ENCODE measurements at regions not wholly inside any gene's neighbourhood (a gene's known extent, or its start where the extent isn't known, plus 50 kb on each side); places are given as distances from the start of the nearest gene placed in this dataset.
"Not testable (repeated sequence)": the region's sequence is repeated elsewhere in the genome, so short reads cannot be mapped to it uniquely, and the experiment has no call there.

DNA sequence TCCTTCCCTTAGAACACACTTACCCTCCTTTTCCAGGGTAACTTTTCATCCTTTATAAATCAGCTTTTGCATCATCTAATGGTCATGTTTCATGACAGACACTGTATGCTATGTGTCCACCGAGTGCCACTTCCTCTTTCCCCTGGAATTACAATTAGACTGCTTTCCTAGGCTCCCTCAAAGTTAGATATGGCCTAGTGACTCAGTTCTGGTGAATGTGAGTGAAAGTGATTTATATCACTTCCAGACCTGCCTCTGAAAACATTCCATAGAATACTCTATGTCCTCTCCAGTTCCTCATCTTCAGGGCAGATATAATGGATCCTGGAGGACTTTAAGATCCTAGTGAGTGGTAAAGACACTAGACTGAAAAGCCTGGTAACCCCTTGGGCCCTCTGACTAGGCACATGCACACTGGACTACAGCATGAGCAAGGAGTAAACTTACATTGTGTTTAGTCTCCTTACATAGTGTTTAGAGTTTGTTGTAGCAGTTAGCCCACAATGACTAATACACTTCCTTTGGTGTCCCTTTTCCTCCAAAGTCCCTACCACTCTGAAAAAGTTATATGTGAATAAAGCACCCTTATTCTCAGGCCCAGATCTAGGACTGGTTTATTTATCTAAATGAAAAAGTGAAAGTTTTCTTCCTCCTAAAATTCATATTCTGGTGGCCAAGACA lies 59.3 kb downstream of the GPR88 start:
- DNase-seq, result no peak

DNA sequence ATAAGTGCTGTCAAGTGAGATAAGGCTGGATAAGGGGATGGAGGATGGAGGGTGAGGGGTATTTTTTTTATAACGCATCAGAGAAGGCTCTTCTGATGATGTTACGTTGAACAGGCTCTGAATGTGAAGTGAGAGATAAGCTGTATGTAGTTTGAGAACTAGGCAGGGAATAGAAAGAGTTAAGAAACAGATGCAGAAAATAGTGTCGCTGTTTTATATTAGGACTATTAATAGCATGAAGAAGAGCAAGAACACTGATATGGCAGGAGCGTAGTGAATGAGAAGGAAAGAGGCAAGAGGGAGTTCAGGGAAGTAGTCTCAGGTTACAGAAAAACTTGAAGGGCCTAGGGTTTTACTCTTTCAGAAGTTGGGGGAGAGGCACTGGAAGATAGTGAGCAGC lies 59.8 kb downstream of the GPR88 start:
- no peak for DNase-seq

DNA sequence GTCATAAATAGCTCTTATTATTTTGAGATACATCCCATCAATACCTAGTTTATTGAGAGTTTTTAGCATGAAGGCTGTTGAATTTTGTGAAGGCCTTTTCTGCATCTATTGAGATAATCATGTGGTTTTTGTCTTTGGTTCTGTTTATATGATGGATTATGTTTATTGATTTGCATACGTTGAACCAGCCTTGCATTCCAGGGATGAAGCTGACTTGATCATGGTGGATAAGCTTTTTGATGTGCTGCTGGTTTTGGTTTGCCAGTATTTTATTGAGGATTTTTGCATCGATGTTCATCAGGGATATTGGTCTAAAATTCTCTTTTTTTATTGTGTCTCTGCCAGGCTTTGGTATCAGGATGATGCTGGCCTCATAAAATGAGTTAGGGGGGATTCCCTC lies 62.4 kb downstream of the GPR88 start:
- not testable (repeated sequence) for DNase-seq

DNA sequence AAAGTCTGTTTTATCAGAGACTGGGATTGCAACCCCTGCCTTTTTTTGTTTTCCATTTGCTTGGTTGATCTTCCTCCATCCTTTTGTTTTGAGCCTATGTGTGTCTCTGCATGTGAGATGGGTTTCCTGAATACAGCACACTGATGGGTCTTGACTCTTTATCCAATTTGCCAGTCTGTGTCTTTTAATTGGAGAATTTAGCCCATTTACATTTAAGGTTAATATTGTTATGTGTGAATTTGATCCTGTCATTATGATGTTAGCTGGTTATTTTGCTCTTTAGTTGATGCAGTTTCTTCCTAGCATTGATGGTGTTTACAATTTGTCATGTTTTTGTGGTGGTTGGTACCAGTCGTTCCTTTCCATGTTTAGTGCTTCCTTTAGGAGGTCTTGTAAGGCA lies 64.1 kb downstream of the GPR88 start:
- DNase-seq, result not testable (repeated sequence)

DNA sequence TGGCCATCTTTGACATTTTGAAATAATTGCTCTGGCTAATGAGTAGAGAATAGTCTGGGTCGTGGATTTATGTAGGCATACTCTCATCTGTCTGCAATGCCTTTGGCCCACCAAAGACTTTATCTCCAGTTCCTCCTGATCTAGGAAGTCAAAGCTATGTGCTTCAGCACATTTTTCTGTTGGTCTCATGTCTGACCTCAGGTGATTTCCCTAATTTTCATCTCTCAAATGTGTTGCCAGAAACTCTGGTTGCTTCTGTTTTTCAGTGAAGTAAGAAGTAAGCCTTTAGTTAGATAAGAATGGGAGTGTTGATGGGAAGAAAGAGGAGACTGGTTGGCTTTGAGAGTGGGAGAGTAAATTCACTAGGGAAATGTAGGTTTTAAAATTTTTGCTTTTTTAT lies 66.4 kb downstream of the GPR88 start:
- DNase-seq, result no peak

DNA sequence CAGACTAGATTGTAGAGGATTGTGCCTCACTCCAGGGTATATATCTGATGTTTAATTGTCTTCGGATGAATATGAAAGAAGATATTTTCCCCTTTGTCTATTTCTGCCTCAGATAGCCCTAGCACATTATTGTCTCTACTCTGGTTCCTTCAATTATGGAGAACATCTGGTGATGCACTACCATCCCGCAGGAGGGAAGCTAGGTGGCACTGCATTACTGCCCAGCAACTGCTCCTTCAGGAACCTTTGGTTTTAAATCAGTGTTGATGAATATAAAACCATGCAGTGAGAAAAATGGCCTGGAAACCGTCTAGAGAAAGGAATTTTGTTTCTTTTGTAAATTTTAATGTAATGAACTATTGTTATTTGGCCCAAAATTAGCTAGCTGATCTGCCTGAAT lies 68.5 kb downstream of the GPR88 start:
- no peak for DNase-seq

DNA sequence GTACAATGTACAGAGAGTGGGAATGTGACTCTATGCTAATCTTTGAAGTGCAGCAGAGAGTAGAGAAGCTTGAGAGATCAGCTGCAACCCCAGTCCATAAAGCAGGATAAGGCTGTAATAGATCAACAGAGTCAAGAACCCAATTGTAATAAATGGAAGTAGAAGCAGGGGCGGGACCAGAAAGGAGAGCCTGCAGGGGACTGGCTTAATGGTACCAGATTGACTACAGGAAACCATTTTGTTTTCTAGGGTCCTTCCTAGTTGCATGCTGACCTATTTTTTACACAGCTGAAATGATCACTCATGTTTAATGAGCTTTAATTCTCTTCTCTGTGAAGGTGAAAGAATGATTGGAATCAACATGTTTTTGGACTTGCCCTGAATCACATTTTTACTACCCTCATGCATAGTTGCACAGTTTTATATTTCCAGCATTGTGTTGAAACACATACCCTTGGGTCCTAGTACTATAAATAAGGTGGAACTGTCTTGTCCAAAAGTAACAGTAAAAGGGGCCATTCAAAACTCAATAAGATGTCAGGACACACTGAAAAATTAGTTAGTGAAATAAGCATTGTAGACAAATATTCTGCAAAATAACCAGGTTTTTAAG lies 69.8 kb downstream of the GPR88 start:
- no peak for DNase-seq

DNA sequence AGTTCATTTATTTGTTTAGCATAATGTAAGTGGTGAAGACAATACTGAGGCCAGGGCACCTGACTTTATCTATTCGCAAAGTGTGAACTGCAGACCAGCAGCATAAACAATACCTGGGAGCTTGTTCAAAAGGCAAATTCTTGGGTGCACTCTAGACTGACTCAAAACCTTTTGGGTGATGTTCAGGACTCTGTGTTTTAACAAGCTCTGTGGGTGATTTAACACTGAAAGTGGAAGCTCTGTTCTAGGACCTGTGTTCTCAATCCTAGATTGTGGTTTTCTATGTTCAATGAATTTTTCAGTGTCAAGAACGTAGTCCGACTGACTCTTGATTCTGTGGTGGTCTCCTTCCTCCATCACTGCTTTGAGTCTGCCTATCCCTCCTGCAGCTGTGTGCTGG lies 71.9 kb downstream of the GPR88 start:
- no peak for DNase-seq

DNA sequence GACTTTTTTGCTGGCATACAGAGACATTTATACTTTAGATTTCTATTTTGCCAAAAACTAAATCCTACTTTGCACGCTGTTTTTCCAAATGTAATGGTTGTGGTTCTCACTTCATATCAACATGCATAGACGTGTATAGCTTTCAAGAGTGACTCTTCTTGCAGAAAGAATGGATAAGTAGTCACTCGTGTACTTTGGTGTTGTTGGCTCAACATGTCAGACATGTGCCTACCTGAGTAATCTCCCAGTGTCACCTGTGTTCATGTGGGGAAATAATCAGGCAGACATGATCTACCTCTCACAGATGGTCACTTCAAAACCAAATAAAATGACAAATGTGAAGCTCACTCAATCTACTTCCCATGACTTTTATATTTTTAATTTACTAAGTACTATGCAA lies 73.1 kb downstream of the GPR88 start:
- no peak for DNase-seq

DNA sequence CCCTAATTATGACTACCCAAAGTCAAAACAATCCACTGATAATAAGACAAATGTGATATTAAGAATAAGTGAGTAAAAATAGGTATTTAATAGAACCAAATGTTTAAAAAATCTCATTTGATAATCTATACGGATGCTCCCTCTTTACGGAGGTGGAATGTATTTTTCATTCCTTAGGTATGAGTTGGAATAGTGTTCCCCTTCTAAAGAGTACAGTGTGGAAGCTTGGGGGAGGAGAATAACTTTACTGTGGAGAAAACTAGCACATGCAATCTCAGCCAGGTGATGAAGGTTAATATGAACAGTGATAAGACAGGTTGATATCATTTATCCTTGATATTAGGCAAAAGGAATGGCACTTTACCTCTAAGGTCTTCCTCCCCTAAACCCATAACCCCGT lies 74.6 kb downstream of the GPR88 start:
- DNase-seq, result no peak

DNA sequence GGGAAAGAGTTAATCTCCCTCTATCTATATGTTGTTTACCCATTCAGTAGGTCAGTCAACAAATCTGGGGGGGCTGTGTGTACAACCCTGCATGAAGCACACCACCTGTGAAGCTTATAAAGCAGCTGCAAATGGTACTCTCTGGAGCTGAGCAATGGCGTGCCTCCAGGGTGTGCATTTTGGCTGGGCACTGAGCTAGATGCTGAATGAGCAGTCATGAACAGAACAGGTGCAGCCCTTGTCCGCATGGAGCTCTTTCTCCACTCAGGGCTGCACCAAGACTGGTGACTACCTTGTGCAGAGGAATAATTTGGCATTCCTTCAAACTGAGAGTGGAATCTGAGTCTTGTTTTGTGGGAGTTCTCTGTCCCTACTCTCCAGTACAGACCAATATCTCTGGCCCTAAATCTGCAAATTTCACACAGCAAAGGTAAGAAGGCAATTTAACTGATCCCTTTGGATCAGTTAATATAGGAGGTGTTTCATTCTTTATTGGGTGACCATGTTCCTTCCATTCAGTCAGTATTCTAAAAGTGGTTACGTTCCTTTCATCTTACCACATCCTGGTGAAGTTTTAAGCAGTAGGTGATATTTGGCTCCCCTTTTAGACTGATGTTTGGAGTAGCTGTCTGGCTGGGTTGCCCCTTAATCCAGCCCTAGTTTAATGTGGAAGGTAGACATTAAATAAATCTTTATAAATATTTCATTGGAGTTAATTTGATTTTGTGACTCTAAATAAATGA lies 76.0 kb downstream of the GPR88 start:
- no peak for DNase-seq

DNA sequence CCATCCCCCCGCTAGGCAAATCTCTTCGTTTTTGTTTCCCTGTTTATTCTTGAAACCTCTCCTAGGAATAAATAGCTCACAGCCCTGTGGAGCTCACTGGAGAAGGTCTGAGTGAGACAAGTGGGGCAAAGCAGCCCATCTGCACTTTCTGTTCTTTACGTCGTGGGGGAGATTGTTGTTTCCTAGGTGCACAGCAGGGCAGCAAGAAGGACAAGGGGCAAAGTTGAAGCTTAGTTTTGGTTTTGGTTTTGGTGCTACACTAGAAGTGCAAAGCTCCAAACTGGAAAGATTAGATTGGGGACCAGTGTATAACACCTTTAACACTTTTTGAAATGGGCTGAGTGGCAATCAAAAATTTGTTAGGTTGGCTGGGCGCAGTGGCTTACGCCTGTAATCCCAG lies 76.6 kb downstream of the GPR88 start:
- DNase-seq, result no peak

DNA sequence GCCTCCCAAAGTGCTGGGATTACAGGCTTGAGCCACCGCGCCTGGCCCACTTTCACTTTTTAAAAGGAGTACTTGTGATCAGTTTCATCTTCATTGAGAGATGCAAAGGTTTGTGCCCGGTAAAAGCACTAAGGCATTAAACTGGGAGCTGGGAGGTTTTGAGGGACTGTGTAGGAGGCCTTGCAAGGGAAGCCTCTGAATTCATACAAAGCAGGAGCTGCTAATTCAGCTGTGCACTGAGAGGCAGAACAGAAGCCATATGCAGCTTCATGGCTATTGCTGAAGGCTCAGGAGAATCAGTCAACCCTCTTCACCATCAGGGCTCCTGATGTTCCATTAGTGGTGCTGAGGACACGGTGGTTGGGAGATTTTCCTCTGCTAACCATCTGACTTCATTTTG lies 77.7 kb downstream of the GPR88 start:
- no peak for DNase-seq

DNA sequence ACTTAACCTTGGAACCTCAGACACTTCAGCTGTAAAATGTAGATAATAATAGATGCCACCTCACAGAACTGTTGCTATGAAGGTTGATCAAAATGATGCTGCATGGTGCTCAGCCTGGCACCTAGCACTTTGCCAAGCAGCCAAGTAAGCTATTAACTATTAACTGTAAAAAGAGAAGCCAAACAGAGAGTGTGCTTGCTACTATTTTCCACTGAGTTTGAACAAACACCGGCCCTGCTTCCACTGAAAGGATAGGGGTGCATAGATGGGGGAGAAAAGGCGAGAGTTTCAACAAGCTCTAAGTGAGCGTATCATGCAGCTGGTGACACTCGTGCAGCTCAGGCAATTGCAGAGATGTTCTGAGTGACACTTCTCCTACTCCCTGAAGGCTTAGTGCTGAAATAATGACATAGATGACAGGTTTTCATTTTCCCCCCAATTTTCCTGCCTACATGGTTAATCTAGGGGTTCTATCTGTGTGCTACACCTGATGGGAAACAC lies 78.2 kb downstream of the GPR88 start:
- no peak for DNase-seq

DNA sequence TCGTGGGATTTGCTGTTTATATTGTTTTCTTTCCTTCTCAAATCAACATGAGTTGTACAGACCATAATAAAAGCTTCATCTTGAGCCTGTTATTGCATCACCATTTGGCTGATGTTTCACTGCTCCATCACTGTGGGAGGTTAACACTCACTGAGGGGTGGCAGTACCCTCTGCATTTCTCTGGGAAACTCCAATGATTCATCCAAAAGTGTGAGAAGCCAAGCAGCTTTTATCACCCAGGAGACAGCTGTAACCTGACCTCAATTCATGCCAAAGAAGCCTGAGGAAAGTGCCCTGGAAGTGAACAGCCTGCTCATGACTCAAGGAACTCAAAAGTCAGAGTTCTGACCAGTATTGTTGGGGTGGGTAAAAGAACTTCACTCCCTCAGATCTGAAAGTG lies 84.1 kb downstream of the GPR88 start:
- no peak for DNase-seq

DNA sequence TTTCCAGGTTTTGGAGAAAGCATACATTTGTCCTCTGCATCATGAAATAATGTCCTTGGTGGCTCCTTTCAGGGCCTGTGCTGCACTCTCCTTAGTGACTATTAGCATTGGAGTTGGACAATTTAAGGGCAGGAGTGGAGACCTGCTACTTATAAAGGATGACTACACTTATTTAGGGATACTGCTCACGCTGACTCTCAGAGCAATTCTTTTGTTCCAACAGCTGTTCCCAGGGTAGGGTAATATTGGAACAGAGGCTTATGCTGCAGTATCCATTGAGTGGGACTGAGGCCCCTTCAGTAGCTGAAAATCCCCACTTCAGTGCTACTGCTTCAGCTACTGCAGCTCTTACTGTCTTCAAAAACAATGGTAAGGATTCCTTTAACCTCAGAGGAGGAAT lies 84.6 kb downstream of the GPR88 start:
- DNase-seq, result no peak

DNA sequence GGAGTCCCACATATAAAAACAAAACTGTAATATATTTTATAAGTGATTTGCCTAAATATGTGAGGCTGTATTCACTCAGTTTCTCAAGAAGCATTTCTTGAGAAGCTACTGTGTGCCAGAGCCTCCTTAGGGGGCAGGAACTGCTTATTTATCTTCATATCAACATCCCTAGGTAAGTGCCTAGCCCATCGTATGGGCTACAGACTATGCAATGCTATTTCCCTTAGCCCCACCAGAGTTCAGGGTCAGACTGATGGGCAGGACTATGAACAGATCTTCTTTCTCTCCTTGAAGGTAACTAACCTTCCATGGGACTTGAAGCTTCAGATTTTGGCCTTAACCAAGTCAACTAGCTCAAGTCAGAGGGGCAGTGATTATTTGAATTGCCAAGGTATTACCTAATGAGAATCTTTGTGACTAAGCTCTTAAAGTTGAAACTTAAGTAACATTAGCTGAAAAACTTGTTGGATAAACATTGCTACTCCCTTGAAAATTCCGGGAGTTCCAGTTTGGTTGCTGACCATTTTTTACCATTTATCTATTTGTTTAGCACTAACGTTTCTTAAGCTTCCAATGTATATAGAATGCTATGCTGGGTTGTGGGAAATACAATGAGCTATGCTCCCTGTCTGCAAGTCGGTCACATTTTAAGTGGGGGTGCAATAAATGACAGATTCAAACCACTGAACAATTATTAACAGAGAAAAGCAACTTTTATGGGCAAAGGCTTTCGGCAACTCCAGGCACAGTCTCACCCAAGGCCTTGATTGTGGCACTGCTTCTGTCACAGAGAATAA lies 85.2 kb downstream of the GPR88 start:
- no peak for DNase-seq

DNA sequence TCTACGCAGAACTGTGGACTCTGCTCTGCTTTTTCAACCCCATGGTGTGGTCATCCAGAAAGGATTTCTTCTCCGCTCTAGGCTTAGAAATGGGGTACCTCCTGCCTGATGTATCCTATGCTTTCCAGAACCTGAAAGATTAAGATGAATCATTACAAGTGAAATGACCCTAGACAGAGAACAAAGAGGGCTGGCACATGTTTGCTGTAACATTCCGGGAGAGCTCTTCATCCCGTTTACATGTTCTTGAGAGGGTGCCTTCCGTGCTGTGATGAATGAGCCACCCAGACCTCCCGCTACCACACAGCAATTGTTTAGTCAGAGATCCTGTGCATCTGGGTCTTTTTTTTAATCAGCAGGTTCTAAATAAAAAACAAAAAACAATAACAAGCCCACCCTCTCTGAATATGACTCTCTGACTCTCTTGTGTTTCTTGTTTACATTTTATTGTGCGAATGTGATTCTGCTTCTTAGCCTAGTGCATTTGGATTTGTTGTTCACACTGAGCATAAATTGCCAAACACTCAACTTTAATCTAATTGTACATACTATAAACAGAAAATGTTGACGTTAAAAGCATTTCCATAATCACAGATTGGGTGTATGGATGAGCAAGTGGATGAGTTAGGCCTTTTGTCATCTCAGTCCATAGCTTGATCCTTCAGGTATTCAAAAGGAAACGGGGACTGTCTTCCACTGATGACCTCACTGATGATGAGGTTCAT lies 87.1 kb downstream of the GPR88 start:
- DNase-seq, result no peak

DNA sequence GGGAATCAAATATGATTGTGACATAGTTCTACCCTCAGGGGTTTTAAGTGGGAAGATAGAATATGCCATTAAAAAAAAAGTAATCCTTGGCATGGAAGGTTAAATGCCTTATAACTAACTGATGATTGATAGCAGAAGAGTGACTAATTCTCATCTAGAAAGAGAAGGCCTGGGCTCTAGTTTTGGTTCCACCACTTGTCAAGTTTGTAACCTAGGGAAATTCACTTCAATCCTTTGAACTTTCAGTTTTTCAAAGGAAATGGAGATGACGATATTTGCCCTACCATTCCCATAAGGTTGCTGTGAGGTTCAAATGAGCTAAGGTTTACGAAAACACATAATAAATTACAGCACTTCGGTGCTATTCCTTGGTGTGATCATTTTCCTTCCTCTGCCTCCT lies 88.5 kb downstream of the GPR88 start:
- no peak for DNase-seq

DNA sequence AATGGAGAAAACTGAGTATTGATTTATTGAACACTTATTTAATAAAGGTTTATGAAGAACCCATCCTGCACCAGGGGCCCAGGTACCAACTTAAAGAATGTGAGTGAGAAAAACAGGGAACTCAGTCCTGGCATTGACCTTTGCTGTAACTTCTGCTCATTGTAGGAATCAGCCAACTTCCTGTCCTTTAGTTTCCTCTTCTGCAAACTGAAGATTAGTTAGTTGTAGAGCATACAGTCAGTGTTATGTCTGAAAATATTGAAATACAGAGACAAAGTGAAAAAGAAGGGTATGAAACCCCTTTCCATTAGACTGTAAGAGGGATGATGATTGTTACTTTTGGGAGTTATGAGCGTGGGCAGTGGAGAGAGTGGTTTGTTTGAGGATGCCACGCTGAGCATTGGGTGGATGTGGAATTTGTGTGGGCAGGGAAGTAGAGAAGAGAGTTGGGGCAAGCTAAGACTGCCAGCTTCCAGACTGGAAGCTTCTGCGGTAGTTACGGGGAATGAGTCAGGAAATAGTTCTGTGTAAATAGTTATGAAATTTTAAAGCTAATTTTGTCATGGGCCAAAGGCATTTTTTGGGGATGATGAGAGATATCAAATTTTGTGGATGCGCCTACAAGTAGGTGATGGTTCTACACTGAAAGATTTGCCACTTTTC lies 89.2 kb downstream of the GPR88 start:
- DNase-seq, result no peak

DNA sequence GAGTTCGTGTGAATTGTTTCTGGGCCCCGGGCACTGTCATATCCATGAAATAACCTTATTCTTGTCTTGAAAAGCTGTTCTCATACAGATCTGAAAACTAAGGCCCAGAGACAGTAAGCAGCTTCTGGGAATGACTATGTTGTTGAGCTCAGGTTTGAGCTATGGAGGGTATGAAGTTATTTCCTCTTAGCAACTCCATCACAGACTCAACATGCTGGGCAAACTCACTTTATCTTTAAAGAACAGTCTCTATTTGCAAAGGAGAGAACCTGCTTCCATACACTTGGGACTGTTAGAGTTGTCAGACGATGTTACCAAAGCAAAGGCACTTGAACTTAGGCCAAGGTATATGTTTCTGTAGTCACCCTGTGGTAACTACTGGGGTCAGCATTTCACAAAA lies 90.0 kb downstream of the GPR88 start:
- no peak for DNase-seq

DNA sequence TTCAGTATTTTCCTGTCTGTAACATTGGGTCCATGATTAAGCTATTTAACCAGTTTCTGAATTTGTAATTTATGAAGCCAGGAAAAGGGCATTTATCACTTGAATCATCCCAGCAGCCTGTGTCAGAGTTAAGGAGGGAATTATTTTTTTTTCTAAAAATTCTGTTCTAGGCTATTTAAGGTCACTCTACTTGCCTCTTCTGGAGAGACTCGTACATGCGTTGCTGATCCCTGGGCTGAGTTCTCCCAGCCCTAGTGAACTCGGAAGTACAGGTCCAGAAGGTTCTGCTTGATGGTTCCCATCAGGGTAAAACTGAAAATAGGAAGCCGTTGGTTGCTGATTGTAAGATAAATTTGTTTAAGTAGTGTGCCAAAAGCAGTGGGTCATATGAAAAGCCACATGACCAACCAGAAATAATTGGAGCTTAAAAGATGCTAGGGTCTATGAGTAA lies 90.7 kb downstream of the GPR88 start:
- DNase-seq, result no peak
